OCI-LY7 (cell line): ENCODE measurements at regions not wholly inside any gene's neighbourhood (a gene's known extent, or its start where the extent isn't known, plus 50 kb on each side); places are given as distances from the start of the nearest gene placed in this dataset.

Experiments used
- BruUV-seq: library from RNA; stranded (reverse); fragments of 400-500 nt; replicated peaks from 2 replicates; lab custom pipeline; 2021; lab: Mats Ljungman, UMichigan
- CTCF ChIA-PET: fragments of 300-600 bp; sonication (Branson Sonifier 250); formaldehyde crosslinking; loops from one replicate; lab custom pipeline; 2022; ENCODE audit warnings: antibody characterized with exemption; ENCODE audit not compliant: unreplicated experiment; lab: Charles Lee
- POLR2A ChIA-PET: fragments of 300-600 bp; sonication (Branson Sonifier 250); formaldehyde crosslinking; loops from one replicate; lab custom pipeline; 2022; ENCODE audit warnings: antibody characterized with exemption; lab: Charles Lee
- DNase-seq: peaks from one replicate; pipeline ENCODE4 v3.0.0-alpha.2; 2015; ENCODE audit warnings: low spot score
- H2AFZ ChIP-seq: fragments of 200-600 bp; sonication (generic), shearing (Covaris generic); 2 replicates; pipeline ENCODE4 v1.6.1; 2014; ENCODE audit warnings: mild to moderate bottlenecking, antibody characterized with exemption, low read length, moderate library complexity
- H3K27ac ChIP-seq: fragments of 200-600 bp; sonication (generic); 2 replicates; pipeline ENCODE4 v1.5.1; 2014; ENCODE audit warnings: mixed run types, low read depth, mild to moderate bottlenecking, moderate library complexity, low read length, inconsistent platforms; ENCODE audit not compliant: poor library complexity, severe bottlenecking
- H3K36me3 ChIP-seq: fragments of 200-600 bp; sonication (generic); 2 replicates; pipeline ENCODE4 v1.6.1; 2014; ENCODE audit warnings: mild to moderate bottlenecking, antibody characterized with exemption, low read length, moderate library complexity, mixed read lengths; ENCODE audit not compliant: insufficient read depth
- H3K4me1 ChIP-seq: fragments of 200-600 bp; sonication (generic); 2 replicates; pipeline ENCODE4 v1.5.1; 2014; ENCODE audit warnings: mild to moderate bottlenecking, low read length; ENCODE audit not compliant: insufficient read depth, poor library complexity, severe bottlenecking
- H3K4me2 ChIP-seq: fragments of 200-600 bp; sonication (generic); 2 replicates; pipeline ENCODE4 v1.6.1; 2014; ENCODE audit warnings: mild to moderate bottlenecking, low read length
- H3K4me3 ChIP-seq: fragments of 200-600 bp; sonication (generic); 2 replicates; pipeline ENCODE4 v1.5.1; 2014; ENCODE audit warnings: mild to moderate bottlenecking, low read depth, low read length; ENCODE audit not compliant: poor library complexity, severe bottlenecking
- H3K79me2 ChIP-seq: fragments of 200-600 bp; sonication (generic); 2 replicates; pipeline ENCODE4 v1.6.1; 2016; ENCODE audit warnings: low read depth, mild to moderate bottlenecking, low read length, moderate library complexity, mixed read lengths; ENCODE audit not compliant: insufficient read depth
- H3K9me2 ChIP-seq: fragments of 200-600 bp; sonication (generic); 2 replicates; pipeline ENCODE4 v1.6.1; 2016; ENCODE audit warnings: mild to moderate bottlenecking, low read length, mixed read lengths; ENCODE audit not compliant: insufficient read depth
- H3K9me3 ChIP-seq: fragments of 200-600 bp; sonication (generic); 2 replicates; pipeline ENCODE4 v1.6.1; 2014; ENCODE audit warnings: mild to moderate bottlenecking, mixed run types, low read length, mixed read lengths
- H4K20me1 ChIP-seq: fragments of 200-600 bp; sonication (generic); 2 replicates; pipeline ENCODE4 v1.6.1; 2014; ENCODE audit warnings: mild to moderate bottlenecking, antibody characterized with exemption, low read length, moderate library complexity, mixed read lengths; ENCODE audit not compliant: insufficient read depth
- EZH2phosphoT487 ChIP-seq: fragments of 200-600 bp; sonication (generic); IDR thresholded peaks from 2 replicates; pipeline ENCODE4 v1.6.1; 2018; ENCODE audit warnings: low read depth, borderline replicate concordance, mild to moderate bottlenecking, mixed run types, antibody characterized with exemption, low read length, moderate library complexity, mixed read lengths
- intact Hi-C: fragments of 100-400 bp; cut with micrococcal nuclease; formaldehyde crosslinking; loops from one replicate; pipeline ENCODE4 v1.10.0; 2022; ENCODE audit not compliant: unreplicated experiment
- TF ChIP-seq, protein P1 (sequence below): fragments of 200-600 bp; sonication (generic); conservative IDR thresholded peaks from 2 replicates; pipeline ENCODE4 v1.5.1; 2014; ENCODE audit warnings: mild to moderate bottlenecking, antibody characterized with exemption, low read length, moderate library complexity, mixed read lengths

DNA sequence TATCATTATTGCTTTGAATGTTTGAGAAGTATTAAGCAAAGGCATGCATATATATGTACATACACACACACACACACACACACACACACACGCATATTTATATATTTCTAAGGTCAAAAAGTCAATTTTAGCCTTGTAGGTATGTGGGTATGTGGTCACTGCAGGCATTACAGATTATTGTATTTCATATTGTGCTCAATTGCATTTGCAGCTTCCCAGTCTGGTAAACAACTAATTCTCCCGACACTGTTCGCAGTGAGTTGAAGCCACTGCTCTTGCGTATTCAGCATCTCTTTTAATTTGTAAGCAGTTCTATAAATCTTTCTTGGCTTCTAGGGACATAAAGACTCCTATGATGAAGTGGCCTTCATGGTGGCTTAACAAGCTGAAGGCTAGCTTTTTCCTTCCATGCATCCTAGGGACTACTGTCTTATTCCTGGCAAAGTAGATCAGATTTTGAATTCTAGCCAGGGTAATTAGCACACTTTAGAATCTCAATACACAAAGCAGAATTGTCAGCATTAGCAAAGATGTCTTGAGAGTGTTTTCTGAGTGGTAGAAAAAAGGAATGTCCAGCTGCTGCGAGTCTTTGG, 368.6 kb upstream of the NEGR1 start:
- Histone ChIP-seq H3K4me3 (no peak overlapping the region), H3K4me2 (no peak overlapping the region), H3K9me3 (no peaks in the 10 kb centered on the region), H3K27ac (no peak overlapping the region), H3K36me3 (no peaks in the 10 kb centered on the region), H3K9me2 (no peaks in the 10 kb centered on the region), H3K79me2 (no peaks in the 10 kb centered on the region), H2AFZ (no peak overlapping the region), H4K20me1 (no peaks in the 10 kb centered on the region), H3K4me1 (no peaks in the 10 kb centered on the region)
- no TSS peak for BruUV-seq
- no peak for DNase-seq
- TF ChIP-seq, protein P1, sequence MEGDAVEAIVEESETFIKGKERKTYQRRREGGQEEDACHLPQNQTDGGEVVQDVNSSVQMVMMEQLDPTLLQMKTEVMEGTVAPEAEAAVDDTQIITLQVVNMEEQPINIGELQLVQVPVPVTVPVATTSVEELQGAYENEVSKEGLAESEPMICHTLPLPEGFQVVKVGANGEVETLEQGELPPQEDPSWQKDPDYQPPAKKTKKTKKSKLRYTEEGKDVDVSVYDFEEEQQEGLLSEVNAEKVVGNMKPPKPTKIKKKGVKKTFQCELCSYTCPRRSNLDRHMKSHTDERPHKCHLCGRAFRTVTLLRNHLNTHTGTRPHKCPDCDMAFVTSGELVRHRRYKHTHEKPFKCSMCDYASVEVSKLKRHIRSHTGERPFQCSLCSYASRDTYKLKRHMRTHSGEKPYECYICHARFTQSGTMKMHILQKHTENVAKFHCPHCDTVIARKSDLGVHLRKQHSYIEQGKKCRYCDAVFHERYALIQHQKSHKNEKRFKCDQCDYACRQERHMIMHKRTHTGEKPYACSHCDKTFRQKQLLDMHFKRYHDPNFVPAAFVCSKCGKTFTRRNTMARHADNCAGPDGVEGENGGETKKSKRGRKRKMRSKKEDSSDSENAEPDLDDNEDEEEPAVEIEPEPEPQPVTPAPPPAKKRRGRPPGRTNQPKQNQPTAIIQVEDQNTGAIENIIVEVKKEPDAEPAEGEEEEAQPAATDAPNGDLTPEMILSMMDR = no peak
- no peak for TF ChIP-seq EZH2phosphoT487
- CTCF ChIA-PET = no interaction called here
- intact Hi-C loops = no loop called here
- POLR2A ChIA-PET = no interaction called here

DNA sequence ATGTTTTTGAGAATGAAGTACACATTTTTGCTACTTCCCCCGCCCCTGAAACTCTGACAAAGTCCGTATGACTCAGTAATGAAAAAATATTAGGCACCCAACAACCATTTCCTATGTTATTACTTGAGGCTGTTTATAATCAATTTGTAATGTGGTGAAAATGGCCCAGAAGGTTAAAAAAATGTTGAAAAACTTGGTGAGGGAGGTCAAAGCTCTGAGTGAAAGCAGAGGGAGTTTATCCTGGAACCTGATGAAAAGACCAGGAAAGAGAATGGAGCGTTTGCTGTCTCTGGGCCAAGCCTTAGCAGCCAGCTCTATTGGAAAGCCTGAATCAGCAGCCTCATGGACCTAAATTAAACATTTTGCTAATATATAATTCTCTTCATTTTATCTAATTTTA, 367.7 kb upstream of the NEGR1 start:
- CTCF ChIA-PET = no interaction called here
- no peaks in the 10 kb centered on the region for H3K9me2 ChIP-seq
- no peak overlapping the region for H3K4me3 ChIP-seq
- H3K4me2 ChIP-seq = no peak overlapping the region
- intact Hi-C loops = no loop called here
- H3K79me2 ChIP-seq = no peaks in the 10 kb centered on the region
- H3K27ac ChIP-seq = no peak overlapping the region
- H3K4me1 ChIP-seq = no peaks in the 10 kb centered on the region
- no peaks in the 10 kb centered on the region for H4K20me1 ChIP-seq
- no peak for DNase-seq
- H2AFZ ChIP-seq = no peak overlapping the region
- POLR2A ChIA-PET = no interaction called here
- no peaks in the 10 kb centered on the region for H3K36me3 ChIP-seq
- BruUV-seq = no TSS peak
- TF ChIP-seq, protein P1 = no peak
- no peak for TF ChIP-seq EZH2phosphoT487
- no peaks in the 10 kb centered on the region for H3K9me3 ChIP-seq

DNA sequence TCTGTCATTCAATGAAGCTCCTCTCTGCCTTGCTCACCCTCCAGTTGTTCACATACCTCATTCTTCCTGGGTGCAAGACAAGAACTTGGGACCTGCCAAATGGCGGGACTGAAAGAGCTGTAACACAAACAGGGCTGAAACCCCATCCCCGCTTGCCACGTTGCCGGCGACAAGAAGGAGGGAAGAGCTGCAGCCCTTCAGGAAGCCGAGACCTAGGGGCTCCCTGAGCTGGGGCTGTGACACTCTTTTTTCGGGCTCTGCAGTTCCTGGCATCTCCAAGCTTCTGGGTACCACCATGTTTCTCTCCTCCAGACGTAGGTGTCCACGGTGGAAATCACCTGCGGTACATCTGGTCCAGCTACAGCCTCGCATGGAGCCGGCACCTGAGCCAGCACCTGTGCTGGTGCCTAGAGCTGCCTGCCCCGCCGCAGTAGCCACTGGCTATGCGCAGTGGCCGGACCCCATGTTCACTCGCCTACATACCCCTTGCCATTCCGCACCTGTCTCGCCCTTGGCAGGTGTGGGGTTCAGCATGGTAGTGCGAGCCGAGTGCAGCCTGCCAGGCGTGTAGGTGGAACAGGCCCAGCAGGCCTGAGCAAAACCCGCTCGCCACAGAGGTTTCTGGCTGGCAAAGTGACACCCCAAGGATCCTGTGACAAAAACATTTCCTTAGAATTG, 367.0 kb upstream of the NEGR1 start:
- TF ChIP-seq EZH2phosphoT487 = no peak
- TF ChIP-seq, protein P1 = no peak
- Histone ChIP-seq H3K36me3 (no peaks in the 10 kb centered on the region), H4K20me1 (no peaks in the 10 kb centered on the region), H3K79me2 (no peaks in the 10 kb centered on the region), H3K9me2 (no peaks in the 10 kb centered on the region), H3K4me1 (no peaks in the 10 kb centered on the region), H3K27ac (no peak overlapping the region), H3K4me3 (no peak overlapping the region), H2AFZ (no peak overlapping the region), H3K9me3 (no peaks in the 10 kb centered on the region), H3K4me2 (no peak overlapping the region)
- ChIA-PET CTCF (no interaction called here), POLR2A (no interaction called here)
- BruUV-seq = no TSS peak
- no peak for DNase-seq
- intact Hi-C loops = no loop called here
